Nephron progenitor cell (in vitro differentiated cells): ENCODE measurements at regions not wholly inside any gene's neighbourhood (a gene's known extent, or its start where the extent isn't known, plus 50 kb on each side); places are given as distances from the start of the nearest gene placed in this dataset.
"Not testable (repeated sequence)": the region's sequence is repeated elsewhere in the genome, so short reads cannot be mapped to it uniquely, and the experiment has no call there.

Source experiments
- DNase-seq: peaks from one replicate; pipeline ENCODE4 v3.0.0; 2021
- H3K27ac Mint-ChIP-seq: 2 replicates; pipeline ENCODE4 v1.8.0; 2021; ENCODE audit warnings: mild to moderate bottlenecking, moderate library complexity, mixed read lengths
- H3K27me3 Mint-ChIP-seq: 2 replicates; pipeline ENCODE4 v1.8.0; 2021; ENCODE audit warnings: mild to moderate bottlenecking, low read depth, mixed read lengths; ENCODE audit not compliant: poor library complexity
- H3K36me3 Mint-ChIP-seq: 2 replicates; pipeline ENCODE4 v1.8.0; 2021; ENCODE audit warnings: low read depth, mixed read lengths
- H3K4me1 Mint-ChIP-seq: 2 replicates; pipeline ENCODE4 v1.8.0; 2021; ENCODE audit warnings: mixed read lengths
- H3K4me3 Mint-ChIP-seq: 2 replicates; pipeline ENCODE4 v1.8.0; 2021; ENCODE audit warnings: mild to moderate bottlenecking, moderate library complexity, mixed read lengths
- H3K9me3 Mint-ChIP-seq: 2 replicates; pipeline ENCODE4 v1.8.0; 2021; ENCODE audit warnings: mild to moderate bottlenecking, moderate library complexity, mixed read lengths
- TF ChIP-seq, protein P1 (sequence below): fragments of 200-600 bp; sonication (generic); IDR thresholded peaks from 2 replicates; pipeline ENCODE4 v1.5.0; 2021; ENCODE audit warnings: antibody characterized with exemption

DNA sequence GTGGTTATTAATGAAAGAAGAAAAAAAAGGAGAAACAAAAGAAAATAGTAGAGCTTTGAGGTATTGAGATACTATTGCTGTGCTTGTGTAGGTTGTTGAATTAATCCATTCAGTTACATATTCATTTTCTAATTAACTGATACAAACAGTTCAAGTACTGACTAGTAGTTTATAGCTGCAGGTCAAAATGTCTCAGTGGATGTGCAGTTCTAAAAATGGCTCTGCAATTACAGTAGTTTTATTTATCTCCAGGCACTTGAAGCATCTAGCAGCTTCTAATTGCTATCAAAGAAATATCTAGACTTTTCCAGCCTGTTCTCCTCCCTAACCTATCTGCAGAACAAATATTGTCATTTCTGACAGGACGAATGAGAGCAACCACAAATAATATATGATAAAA is 1887.7 kb upstream of the PCDH7 start:
- H3K4me1 Mint-ChIP-seq, result peaks cover 11% of the 10 kb centered on the region
- no peak overlapping the region for H3K27ac Mint-ChIP-seq
- no peak for DNase-seq
- no peak overlapping the region for H3K4me3 Mint-ChIP-seq
- TF ChIP-seq, protein P1, sequence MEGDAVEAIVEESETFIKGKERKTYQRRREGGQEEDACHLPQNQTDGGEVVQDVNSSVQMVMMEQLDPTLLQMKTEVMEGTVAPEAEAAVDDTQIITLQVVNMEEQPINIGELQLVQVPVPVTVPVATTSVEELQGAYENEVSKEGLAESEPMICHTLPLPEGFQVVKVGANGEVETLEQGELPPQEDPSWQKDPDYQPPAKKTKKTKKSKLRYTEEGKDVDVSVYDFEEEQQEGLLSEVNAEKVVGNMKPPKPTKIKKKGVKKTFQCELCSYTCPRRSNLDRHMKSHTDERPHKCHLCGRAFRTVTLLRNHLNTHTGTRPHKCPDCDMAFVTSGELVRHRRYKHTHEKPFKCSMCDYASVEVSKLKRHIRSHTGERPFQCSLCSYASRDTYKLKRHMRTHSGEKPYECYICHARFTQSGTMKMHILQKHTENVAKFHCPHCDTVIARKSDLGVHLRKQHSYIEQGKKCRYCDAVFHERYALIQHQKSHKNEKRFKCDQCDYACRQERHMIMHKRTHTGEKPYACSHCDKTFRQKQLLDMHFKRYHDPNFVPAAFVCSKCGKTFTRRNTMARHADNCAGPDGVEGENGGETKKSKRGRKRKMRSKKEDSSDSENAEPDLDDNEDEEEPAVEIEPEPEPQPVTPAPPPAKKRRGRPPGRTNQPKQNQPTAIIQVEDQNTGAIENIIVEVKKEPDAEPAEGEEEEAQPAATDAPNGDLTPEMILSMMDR, result no peak
- no peaks in the 10 kb centered on the region for H3K36me3 Mint-ChIP-seq
- no peaks in the 10 kb centered on the region for H3K27me3 Mint-ChIP-seq
- H3K9me3 Mint-ChIP-seq, result peaks cover 9% of the 10 kb centered on the region

GRCh38 chr4:28834120-28834519 is 1886.0 kb upstream of the PCDH7 start:
- H3K36me3 Mint-ChIP-seq, result no peaks in the 10 kb centered on the region
- H3K9me3 Mint-ChIP-seq, result peaks cover 6% of the 10 kb centered on the region
- H3K4me3 Mint-ChIP-seq, result no peak overlapping the region
- no peak for DNase-seq
- no peaks in the 10 kb centered on the region for H3K27me3 Mint-ChIP-seq
- no peak overlapping the region for H3K27ac Mint-ChIP-seq
- peaks cover 11% of the 10 kb centered on the region for H3K4me1 Mint-ChIP-seq
- TF ChIP-seq, protein P1, result no peak

DNA sequence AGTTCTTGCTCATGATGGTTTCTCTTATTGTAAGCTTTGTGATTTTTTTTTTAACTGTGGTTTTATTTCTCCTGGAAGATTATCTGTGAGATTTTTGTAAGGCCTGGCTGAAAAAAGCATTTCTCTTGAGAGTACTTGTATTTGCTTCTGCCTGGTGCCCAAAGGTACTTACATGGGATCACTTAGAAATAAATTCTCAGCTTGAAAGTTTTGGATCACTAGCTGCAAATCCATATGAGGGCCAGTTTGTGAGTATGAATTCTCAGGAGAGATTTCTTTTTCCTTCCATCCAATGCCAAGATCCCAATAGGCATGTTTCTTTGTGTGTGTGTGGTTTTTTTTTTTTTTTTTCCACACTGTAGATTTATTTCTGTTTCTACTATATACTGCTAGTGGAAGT is 1884.7 kb upstream of the PCDH7 start:
- peaks cover 5% of the 10 kb centered on the region for H3K9me3 Mint-ChIP-seq
- DNase-seq, result no peak
- no peak overlapping the region for H3K27ac Mint-ChIP-seq
- no peaks in the 10 kb centered on the region for H3K27me3 Mint-ChIP-seq
- TF ChIP-seq, protein P1, result no peak
- H3K4me3 Mint-ChIP-seq, result no peak overlapping the region
- H3K36me3 Mint-ChIP-seq, result no peaks in the 10 kb centered on the region
- peaks cover 11% of the 10 kb centered on the region for H3K4me1 Mint-ChIP-seq

DNA sequence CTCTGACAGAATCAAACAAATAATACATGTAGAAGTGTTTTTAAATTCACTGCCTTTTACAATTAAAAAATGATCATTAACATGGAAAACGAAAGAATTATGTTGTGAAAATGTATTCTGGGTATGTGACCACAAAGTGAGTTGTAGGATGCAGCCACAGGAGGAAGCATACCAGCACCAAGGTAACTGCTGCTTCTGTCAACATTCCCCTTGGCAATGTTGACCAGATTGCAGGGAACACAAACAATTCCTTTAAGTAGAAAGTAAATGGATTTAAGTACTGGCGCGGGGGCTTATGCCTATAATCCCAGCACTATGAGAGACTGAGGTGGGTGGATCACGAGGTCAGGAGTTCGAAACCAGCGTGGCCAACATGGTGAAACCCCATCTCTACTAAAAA is 1877.9 kb upstream of the PCDH7 start:
- Mint-ChIP-seq H3K27me3 (no peaks in the 10 kb centered on the region), H3K36me3 (no peaks in the 10 kb centered on the region), H3K9me3 (no peaks in the 10 kb centered on the region), H3K4me1 (no peaks in the 10 kb centered on the region), H3K4me3 (no peak overlapping the region), H3K27ac (no peak overlapping the region)
- TF ChIP-seq, protein P1, result no peak
- no peak for DNase-seq

GRCh38 chr4:28845158-28845557 is 1875.0 kb upstream of the PCDH7 start:
- H3K36me3 Mint-ChIP-seq, result no peaks in the 10 kb centered on the region
- no peak overlapping the region for H3K27ac Mint-ChIP-seq
- no peaks in the 10 kb centered on the region for H3K4me1 Mint-ChIP-seq
- no peaks in the 10 kb centered on the region for H3K27me3 Mint-ChIP-seq
- H3K4me3 Mint-ChIP-seq, result no peak overlapping the region
- no peak for DNase-seq
- TF ChIP-seq, protein P1, result no peak
- no peaks in the 10 kb centered on the region for H3K9me3 Mint-ChIP-seq

GRCh38 chr4:28857028-28857427 is 1863.1 kb upstream of the PCDH7 start:
- not testable (repeated sequence) for H3K4me1 Mint-ChIP-seq, H3K27me3 Mint-ChIP-seq, DNase-seq, H3K36me3 Mint-ChIP-seq, H3K4me3 Mint-ChIP-seq, H3K27ac Mint-ChIP-seq
- peaks cover 14% of the 10 kb centered on the region for H3K9me3 Mint-ChIP-seq

GRCh38 chr4:28868841-28869240 is 1851.3 kb upstream of the PCDH7 start:
- TF ChIP-seq, protein P1, result no peak
- no peaks in the 10 kb centered on the region for H3K36me3 Mint-ChIP-seq
- no peaks in the 10 kb centered on the region for H3K27me3 Mint-ChIP-seq
- no peaks in the 10 kb centered on the region for H3K4me1 Mint-ChIP-seq
- DNase-seq, result no peak
- no peaks in the 10 kb centered on the region for H3K9me3 Mint-ChIP-seq
- H3K4me3 Mint-ChIP-seq, result no peak overlapping the region
- H3K27ac Mint-ChIP-seq, result no peak overlapping the region
